ENCODE measurements at regions not wholly inside any gene's neighbourhood (a gene's known extent, or its start where the extent isn't known, plus 50 kb on each side); places are given as distances from the start of the nearest gene placed in this dataset.
A peak's percentile ranks its signal among the peaks of the same experiment; 100 is the strongest.

GRCh38 chr5:91776249-91776648 lies 393.1 kb upstream of the ARRDC3 start:
- no peaks in the 10 kb centered on the region for H3K9me2 ChIP-seq (ENCODE audit: insufficient read depth)
- H3K4me2 ChIP-seq, result peak overlapping the region; percentile 23; the same call in 1 of the 2 replicates
- H3F3A ChIP-seq (replicated peaks; ENCODE audit: low read depth), result no peaks in the 10 kb centered on the region
- H3K36me3 ChIP-seq (ENCODE audit: insufficient read depth), result no peaks in the 10 kb centered on the region
- DNase-seq (ENCODE audit: low spot score) (no peak), ATAC-seq (no peak)
- Mint-ChIP-seq H3K36me3 (ENCODE audit: low read depth) (no peaks in the 10 kb centered on the region), H3K4me1 (peaks cover 12% of the 10 kb centered on the region), H3K27ac (0 out of 2 replicates have a peak overlapping the region, but pooled peaks have one; percentile 76), H3K27me3 (ENCODE audit: insufficient read depth, low read depth, poor library complexity) (peaks cover 2% of the 10 kb centered on the region), H3K4me3 (no peak overlapping the region), H3K9me3 (no peaks in the 10 kb centered on the region)
- no peak overlapping the region for H3K4me3 ChIP-seq
- TF ChIP-seq ZNF114 (CRISPR knock-in tag; IDR thresholded peaks at IDR 0.05) (no peak), ZNF462 (CRISPR knock-in tag; IDR thresholded peaks at IDR 0.05) (no peak), NANOG (IDR thresholded peaks at IDR 0.05; ENCODE audit: borderline replicate concordance) (no peak), EZH2 (IDR thresholded peaks at IDR 0.05; ENCODE audit: low read depth, unreplicated experiment) (no peak), EZH2phosphoT487 (IDR thresholded peaks at IDR 0.05; ENCODE audit: unreplicated experiment) (no peak), STAT1 (IDR thresholded peaks at IDR 0.05; ENCODE audit: unreplicated experiment) (no peak), ETS1 (IDR thresholded peaks at IDR 0.05) (no peak), CREB1 (CRISPR knock-in tag; IDR thresholded peaks at IDR 0.05; ENCODE audit: low read depth) (no peak), CTCF (conservative IDR thresholded peaks at IDR 0.05; ENCODE audit: low read depth in 2 of 2) (no peak), POLR2AphosphoS5 (IDR thresholded peaks at IDR 0.05; ENCODE audit: low read depth) (no peak), JUNB (IDR thresholded peaks at IDR 0.05; ENCODE audit: unreplicated experiment) (no peak), REST (IDR thresholded peaks at IDR 0.05; ENCODE audit: unreplicated experiment) (no peak), ZNF331 (CRISPR knock-in tag; IDR thresholded peaks at IDR 0.05; ENCODE audit: low read depth) (no peak)
- no peaks in the 10 kb centered on the region for H4K20me1 ChIP-seq (replicated peaks; ENCODE audit: insufficient read depth)
- H3K27ac ChIP-seq (ENCODE audit: low read depth), result no peak overlapping the region
- no peaks in the 10 kb centered on the region for H3K27me3 ChIP-seq (ENCODE audit: insufficient read depth)
- no peaks in the 10 kb centered on the region for H3K79me2 ChIP-seq (replicated peaks; ENCODE audit: insufficient read depth)
- H2AFZ ChIP-seq, result no peak overlapping the region
- peaks cover 14% of the 10 kb centered on the region; the same call in 1 of the 2 replicates for H3K4me1 ChIP-seq (ENCODE audit: insufficient read depth)

Data from GM23338 (cell line).